D721Med (cell line): ENCODE measurements at regions not wholly inside any gene's neighbourhood (a gene's known extent, or its start where the extent isn't known, plus 50 kb on each side); places are given as distances from the start of the nearest gene placed in this dataset.

Source experiments
- DNase-seq: peaks from one replicate; pipeline ENCODE4 v3.0.0; 2011; ENCODE audit warnings: low spot score; ENCODE audit not compliant: insufficient read length
- FAIRE-seq: peaks from 2 replicates; lab custom pipeline; 2011; peaks lifted over from hg19 to GRCh38; lab: Jason Lieb, UNC
- TF ChIP-seq, protein P1 (sequence below): IDR thresholded peaks from 2 replicates; pipeline ENCODE4 v1.5.1; 2012; ENCODE audit warnings: mild to moderate bottlenecking, control low read depth; ENCODE audit not compliant: insufficient read depth; ENCODE audit errors: missing control alignments

DNA sequence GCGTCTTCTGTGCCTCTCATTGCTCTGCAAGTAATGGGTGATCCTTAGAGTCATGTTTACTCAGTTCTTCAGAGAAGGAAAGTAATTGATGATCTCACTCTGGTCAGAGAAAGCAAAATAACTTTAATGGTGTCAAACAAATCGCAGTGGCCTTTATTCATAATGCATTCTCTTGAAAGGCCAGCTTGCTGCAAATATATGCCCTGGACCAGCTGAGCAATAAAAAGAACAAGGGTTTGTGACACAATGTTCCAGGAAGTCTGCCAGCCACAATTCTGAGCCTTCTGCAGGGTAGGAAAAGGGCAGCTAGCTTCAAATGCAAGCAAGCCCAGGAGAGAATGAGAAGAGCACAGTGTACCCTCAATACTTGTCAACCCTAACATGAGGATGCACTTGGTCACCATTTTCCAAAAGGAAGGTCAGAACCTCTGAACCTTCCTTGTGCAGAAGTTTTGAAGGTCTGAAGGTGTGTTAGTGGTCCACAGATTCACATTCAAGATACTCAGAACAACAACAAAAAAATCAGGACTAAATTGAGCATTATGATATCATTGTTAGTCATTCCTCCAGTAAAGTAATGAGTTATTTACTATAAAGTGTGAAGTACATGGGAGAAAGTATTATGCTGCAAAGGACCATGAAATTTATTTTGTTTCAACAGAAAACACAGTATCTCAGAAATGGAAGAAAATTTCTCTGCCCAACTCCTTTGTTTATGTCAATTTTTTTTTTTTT is 355.6 kb downstream of the PAX3 start:
- TF ChIP-seq, protein P1, sequence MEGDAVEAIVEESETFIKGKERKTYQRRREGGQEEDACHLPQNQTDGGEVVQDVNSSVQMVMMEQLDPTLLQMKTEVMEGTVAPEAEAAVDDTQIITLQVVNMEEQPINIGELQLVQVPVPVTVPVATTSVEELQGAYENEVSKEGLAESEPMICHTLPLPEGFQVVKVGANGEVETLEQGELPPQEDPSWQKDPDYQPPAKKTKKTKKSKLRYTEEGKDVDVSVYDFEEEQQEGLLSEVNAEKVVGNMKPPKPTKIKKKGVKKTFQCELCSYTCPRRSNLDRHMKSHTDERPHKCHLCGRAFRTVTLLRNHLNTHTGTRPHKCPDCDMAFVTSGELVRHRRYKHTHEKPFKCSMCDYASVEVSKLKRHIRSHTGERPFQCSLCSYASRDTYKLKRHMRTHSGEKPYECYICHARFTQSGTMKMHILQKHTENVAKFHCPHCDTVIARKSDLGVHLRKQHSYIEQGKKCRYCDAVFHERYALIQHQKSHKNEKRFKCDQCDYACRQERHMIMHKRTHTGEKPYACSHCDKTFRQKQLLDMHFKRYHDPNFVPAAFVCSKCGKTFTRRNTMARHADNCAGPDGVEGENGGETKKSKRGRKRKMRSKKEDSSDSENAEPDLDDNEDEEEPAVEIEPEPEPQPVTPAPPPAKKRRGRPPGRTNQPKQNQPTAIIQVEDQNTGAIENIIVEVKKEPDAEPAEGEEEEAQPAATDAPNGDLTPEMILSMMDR: no peak
- DNase-seq (no peak), FAIRE-seq (no peak)

DNA sequence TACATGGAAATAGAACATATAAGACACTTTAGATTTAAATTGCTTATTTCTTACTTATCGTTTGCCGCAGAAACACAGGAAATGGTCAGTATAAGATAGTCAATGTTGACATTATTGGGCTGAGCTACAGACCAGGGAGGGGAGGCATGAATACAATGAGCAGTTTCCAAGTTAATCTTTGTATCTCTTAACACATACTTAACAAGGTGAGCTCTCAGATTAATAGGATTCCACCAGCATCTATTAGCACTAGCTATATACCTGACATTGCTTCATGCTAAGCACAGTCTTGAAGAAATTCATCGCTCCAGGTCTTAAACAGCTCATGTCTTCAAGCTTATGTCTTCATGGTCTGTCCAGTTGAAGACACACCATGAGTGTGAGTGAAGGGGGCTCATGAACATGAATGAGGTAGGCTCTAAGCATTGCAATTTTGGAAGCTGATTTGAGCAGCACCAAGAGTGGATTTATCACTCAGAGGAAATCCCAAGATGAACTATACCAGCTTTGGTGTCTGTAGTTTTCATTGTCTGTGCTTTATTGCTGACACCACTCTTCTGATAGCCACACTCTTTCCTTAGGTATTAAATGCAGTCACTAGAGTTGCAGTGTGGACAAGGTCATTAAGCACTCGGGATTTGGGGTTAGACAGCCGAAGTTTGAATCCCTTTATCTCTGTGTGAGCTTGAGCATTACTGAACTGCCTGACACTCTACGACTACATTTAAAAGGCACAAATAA is 359.3 kb upstream of the EPHA4 start:
- no peak for FAIRE-seq
- DNase-seq: no peak
- TF ChIP-seq, protein P1: no peak

DNA sequence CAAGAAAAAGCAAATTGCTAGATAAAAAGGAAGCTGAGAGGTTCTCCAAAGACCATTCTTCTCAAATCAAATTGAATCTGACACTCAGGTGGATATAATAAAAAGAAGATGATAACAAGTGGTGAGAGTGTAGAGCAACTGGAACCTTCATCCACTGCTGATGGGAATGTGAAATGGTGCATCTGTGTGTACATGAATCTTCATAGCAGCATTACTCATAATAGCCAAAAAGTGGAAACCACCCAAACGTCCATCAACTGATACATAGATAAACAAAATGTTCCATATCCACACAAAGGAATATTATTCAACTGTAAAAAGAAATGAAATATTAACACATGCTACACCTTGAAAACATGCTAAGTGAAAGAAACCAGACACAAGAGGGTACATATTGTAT is 357.2 kb upstream of the EPHA4 start:
- DNase-seq (no peak), FAIRE-seq (no peak)

DNA sequence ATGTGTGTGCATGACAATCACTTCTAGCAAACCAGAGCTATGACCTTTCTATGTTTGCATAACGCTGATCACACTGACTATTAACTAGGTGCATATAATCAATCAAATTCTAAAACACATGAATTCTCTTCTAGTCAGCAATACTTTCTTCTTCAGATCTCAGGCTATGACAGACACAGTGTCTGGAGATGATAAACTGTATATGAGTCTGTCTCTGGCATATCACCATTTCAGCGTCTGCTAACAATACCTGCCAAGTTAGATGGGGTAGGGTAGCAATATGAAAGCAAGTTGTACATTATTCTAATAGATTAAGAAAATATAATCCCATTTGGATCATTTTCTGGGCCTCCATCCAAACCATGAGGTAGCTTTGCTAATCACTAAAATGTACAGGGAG is 354.2 kb upstream of the EPHA4 start:
- DNase-seq (no peak), FAIRE-seq (no peak)
- TF ChIP-seq, protein P1: no peak

More for the DNA sequence above, 357.2 kb upstream of the EPHA4 start:
- TF ChIP-seq, protein P1: no peak

DNA sequence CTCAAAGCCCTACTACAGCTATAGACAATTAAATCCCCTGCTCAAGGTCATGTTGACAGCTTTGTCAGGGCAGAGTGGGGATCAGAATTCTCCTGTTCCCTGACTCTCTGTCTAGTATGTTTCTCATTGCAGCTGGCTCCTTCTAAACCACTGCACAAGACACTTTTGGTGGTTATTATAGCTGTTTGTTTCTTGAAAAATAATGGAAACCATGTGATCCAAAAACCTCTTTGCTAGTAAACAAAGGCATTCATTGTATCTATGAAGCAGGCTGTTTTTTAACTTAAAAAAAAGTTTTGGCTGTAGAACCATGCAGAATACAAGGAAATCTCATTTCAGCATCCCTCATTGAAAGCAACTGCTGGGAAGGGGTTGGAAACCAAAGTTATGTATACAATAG is 352.5 kb upstream of the EPHA4 start:
- DNase-seq (no peak), FAIRE-seq (no peak)
- TF ChIP-seq, protein P1: no peak

DNA sequence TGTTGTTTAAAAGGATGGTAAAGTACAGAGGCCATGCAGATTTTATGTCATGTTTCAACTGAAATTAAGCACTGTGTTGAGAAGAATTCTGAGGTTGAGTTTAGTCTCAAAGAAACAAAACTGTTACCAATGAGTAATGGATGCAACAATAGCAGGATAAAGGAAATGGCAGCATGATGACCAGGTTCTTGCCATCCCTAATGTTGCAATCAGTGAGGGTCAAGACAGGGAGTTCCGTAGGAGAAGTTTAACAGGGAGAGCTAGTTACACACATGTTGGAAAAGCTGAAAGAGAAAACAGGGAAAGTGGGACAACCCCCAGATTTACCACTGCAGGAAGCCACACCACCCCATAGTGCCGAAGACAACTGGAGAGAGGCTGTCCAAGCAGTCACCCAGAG is 343.8 kb upstream of the EPHA4 start:
- DNase-seq: no peak
- TF ChIP-seq, protein P1: no peak
- FAIRE-seq: no peak
